PFSK-1 (cell line): ENCODE measurements at regions not wholly inside any gene's neighbourhood (a gene's known extent, or its start where the extent isn't known, plus 50 kb on each side); places are given as distances from the start of the nearest gene placed in this dataset.

Source experiments
- FOXP2 ChIP-seq: optimal IDR thresholded peaks from 2 replicates; pipeline ENCODE3; 2011; ENCODE audit warnings: borderline replicate concordance, control low read depth, inconsistent platforms; ENCODE audit not compliant: insufficient read depth; ENCODE audit errors: extremely low read length, extremely low read depth
- POLR2AphosphoS5 ChIP-seq: IDR thresholded peaks from 2 replicates; pipeline ENCODE4 v1.6.1; 2012; ENCODE audit warnings: low read depth, mild to moderate bottlenecking, control low read depth, low read length, moderate library complexity
- SIN3A ChIP-seq: IDR thresholded peaks from 2 replicates; pipeline ENCODE4 v1.6.1; 2012; ENCODE audit warnings: mild to moderate bottlenecking, low read length, moderate library complexity, borderline replicate concordance; ENCODE audit not compliant: insufficient read depth
- TAF1 ChIP-seq: IDR thresholded peaks from 2 replicates; pipeline ENCODE4 v1.6.1; 2012; ENCODE audit warnings: low read length, control low read depth, borderline replicate concordance; ENCODE audit not compliant: insufficient read depth
- TF ChIP-seq, protein P1 (sequence below), 2 experiments: IDR thresholded peaks; 2 replicates each; pipeline versions ENCODE4 v1.6.1 to v1.8.0; 2011 to 2012; ENCODE audit warnings: low read depth in 2 of 2, low read length in 2 of 2, control low read depth in 1 of 2, inconsistent platforms in 1 of 2, mild to moderate bottlenecking in 1 of 2, moderate library complexity in 1 of 2; ENCODE audit not compliant: insufficient read depth in 1 of 2

DNA sequence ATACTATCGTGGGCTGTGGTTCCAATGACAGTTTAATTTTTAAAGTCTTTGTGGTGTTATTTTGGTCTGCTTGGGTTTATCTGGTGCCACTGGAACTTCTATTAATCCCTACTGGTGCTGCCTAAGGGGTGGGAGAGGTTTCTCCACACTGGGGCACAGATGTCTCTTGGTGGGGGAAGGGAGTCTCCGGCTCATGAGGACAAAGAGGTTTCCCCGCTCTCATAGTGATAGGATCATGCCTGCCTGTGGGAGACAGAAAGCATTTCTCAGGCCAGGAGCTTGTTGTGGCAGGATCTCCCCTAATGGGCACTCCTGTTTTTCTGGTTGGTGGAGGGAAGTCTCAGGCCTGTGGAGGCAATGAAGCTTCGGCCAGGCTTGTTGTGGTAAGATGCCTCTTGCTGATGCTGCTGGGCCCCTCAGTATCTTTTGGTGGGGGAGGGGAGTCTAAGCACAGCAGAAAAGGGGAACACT, 84.3 kb upstream of the THRB start:
- TF ChIP-seq SIN3A (no peak), TAF1 (no peak), POLR2AphosphoS5 (no peak), FOXP2 (no peak)
- TF ChIP-seq, protein P1, sequence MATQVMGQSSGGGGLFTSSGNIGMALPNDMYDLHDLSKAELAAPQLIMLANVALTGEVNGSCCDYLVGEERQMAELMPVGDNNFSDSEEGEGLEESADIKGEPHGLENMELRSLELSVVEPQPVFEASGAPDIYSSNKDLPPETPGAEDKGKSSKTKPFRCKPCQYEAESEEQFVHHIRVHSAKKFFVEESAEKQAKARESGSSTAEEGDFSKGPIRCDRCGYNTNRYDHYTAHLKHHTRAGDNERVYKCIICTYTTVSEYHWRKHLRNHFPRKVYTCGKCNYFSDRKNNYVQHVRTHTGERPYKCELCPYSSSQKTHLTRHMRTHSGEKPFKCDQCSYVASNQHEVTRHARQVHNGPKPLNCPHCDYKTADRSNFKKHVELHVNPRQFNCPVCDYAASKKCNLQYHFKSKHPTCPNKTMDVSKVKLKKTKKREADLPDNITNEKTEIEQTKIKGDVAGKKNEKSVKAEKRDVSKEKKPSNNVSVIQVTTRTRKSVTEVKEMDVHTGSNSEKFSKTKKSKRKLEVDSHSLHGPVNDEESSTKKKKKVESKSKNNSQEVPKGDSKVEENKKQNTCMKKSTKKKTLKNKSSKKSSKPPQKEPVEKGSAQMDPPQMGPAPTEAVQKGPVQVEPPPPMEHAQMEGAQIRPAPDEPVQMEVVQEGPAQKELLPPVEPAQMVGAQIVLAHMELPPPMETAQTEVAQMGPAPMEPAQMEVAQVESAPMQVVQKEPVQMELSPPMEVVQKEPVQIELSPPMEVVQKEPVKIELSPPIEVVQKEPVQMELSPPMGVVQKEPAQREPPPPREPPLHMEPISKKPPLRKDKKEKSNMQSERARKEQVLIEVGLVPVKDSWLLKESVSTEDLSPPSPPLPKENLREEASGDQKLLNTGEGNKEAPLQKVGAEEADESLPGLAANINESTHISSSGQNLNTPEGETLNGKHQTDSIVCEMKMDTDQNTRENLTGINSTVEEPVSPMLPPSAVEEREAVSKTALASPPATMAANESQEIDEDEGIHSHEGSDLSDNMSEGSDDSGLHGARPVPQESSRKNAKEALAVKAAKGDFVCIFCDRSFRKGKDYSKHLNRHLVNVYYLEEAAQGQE (IDR thresholded peaks at IDR 0.05; ENCODE audit: insufficient read depth in 1 of 2, low read depth in 2 of 2, low read length in 2 of 2) = no peak

DNA sequence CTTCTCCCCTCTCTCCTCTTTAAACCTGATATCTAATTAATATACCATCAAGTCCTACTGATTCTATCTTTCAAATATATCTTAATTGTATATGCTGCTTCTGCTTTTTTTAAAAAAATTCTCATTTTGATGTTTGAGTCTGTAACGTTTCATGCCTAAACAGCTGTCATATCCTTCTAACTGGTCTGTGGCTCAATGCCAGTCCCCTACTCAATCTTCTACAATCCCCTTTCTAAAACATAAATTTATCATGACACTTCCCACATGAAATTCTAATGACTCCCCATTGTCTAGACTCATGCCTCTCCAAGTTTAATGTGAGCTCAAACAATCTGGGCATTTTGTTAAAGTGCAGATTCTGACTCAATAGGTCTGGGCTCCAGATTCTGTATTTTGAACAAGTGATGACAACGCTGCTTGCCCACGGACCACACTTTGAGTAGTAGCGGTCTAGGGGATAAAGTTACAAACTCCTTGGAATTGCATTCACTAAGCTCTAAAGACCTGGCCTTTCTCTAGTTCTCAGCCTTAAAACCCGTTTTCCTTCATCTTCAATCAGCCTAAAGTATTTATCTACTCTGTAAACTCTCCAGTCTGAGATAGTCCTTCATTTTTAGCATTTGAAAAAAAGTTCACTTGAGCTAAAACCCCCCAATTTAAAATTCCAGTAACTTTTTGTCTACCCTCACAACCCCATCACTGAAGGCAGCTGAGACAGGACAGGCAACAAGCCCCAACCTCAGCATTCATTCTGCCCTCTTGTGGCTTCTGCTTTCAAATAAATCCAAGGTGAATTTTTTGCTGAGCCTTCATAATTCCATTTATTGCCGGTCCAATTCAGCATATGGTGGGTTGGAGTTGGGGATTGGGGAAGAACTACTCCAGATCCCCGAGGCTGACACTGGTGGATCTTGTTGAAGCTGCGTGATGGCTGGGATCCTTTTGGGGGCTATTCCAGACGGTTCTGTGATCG, 88.1 kb upstream of the THRB start:
- TF ChIP-seq TAF1 = no peak
- TF ChIP-seq, protein P1 (IDR thresholded peaks at IDR 0.05; ENCODE audit: insufficient read depth in 1 of 2, low read depth in 2 of 2, low read length in 2 of 2) = no peak
- no peak for TF ChIP-seq SIN3A
- no peak for TF ChIP-seq POLR2AphosphoS5
- no peak for TF ChIP-seq FOXP2

DNA sequence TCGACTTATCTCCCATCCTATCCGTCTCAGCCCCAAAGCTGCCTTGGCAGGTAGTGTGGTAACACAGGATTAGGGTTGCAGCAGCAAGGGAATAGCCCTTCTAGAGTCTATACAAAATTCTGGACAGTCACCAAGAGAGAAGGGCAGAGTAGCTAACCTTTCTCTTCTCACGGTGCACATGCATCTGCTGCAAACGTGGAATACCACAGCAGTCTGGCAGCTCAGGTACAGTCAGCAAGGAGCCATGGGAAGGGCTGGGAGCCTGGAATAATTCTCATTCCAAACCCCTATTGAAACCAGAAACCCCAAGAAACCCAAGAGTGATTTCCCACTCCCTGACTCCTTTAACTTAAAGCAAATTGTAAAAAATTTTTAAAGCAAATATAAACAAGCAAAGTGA, 92.3 kb upstream of the THRB start:
- TF ChIP-seq SIN3A (no peak), FOXP2 (no peak), POLR2AphosphoS5 (no peak)
- TF ChIP-seq, protein P1 (IDR thresholded peaks at IDR 0.05; ENCODE audit: insufficient read depth in 1 of 2, low read depth in 2 of 2, low read length in 2 of 2) = no peak

DNA sequence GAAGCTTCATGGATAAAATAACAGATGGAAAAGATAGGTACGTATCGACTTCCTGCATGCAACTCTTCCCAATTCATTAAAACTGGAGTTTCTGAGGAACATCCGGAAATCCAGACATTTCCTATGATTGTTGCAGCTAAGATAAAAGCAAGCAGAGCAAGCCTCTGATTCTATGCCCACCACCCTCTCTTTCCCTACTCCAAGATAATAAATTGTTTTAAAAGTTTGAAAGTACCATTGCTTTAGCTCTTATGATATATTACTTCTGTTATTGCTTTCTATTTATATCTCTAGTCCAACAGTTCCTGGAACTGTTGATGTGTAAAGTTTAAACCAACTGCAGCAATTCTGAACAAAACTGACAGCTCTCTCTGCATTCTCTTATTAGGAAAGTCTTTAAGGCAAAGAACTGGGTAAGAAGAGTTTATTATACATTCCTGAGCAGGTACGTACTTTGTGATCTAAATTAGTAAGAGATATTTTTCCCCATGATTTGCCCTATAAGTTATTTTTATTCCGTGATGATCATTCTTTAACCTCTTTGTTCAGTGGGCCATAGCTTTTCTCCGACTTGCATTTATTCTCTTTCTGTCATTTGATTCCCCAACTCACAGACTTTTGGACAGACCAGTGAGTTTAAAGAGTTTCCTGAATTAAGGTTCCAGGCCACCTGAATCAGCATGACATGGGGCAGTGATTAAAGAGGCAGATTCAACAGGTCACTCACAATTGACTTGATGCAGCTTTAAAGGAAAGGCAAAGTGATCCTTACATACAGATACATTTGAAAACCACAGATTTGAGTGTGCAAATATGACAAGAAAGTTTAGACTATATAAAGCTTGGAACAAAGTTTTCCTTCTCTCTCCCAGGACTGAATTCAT, 94.2 kb upstream of the THRB start:
- TF ChIP-seq TAF1 (no peak), POLR2AphosphoS5 (no peak), FOXP2 (no peak), SIN3A (no peak)
- TF ChIP-seq, protein P1 (IDR thresholded peaks at IDR 0.05; ENCODE audit: insufficient read depth in 1 of 2, low read depth in 2 of 2, low read length in 2 of 2) = no peak
